HL-60 (cell line): ENCODE measurements at regions not wholly inside any gene's neighbourhood (a gene's known extent, or its start where the extent isn't known, plus 50 kb on each side); places are given as distances from the start of the nearest gene placed in this dataset.

Experiments
- DNase-seq, 2 experiments: peaks; one replicate each; pipeline ENCODE4 v3.0.0-alpha.2; 2010 to 2020; ENCODE audit warnings: low read depth in 1 of 2, low spot score in 1 of 2
- H3K27ac ChIP-seq: fragments of 250-450 bp; sonication (Bioruptor Pico); replicated peaks from 2 replicates; pipeline ENCODE4 v1.5.1; 2020; ENCODE audit warnings: mild to moderate bottlenecking, moderate library complexity
- H3K27me3 ChIP-seq: fragments of 250-450 bp; sonication (Bioruptor Pico); 2 replicates; pipeline ENCODE4 v1.5.1; 2021; ENCODE audit warnings: mild to moderate bottlenecking, moderate library complexity; ENCODE audit not compliant: insufficient read depth, poor library complexity, severe bottlenecking
- H3K4me3 ChIP-seq: replicated peaks from 2 replicates; pipeline ENCODE4 v1.5.1; 2011; ENCODE audit warnings: mild to moderate bottlenecking, control low read depth, low read length; ENCODE audit not compliant: insufficient read depth
- GABPA ChIP-seq: IDR thresholded peaks from 2 replicates; pipeline ENCODE4 v1.6.1; 2012; ENCODE audit warnings: low read depth
- POLR2AphosphoS5 ChIP-seq: IDR thresholded peaks from 2 replicates; pipeline ENCODE4 v1.6.1; 2012; ENCODE audit warnings: low read depth
- SPI1 ChIP-seq: IDR thresholded peaks from 2 replicates; pipeline ENCODE4 v1.6.1; 2012; ENCODE audit warnings: low read depth, mild to moderate bottlenecking, borderline replicate concordance
- TF ChIP-seq, protein P1 (sequence below): IDR thresholded peaks from 2 replicates; pipeline ENCODE4 v1.6.1; 2012; ENCODE audit warnings: low read depth; ENCODE audit not compliant: insufficient replicate concordance
- TF ChIP-seq, protein P2 (sequence below): IDR thresholded peaks from one replicate; pipeline ENCODE4 v1.5.1; 2011; ENCODE audit warnings: low read length, control low read depth, inconsistent platforms; ENCODE audit not compliant: insufficient read depth

DNA sequence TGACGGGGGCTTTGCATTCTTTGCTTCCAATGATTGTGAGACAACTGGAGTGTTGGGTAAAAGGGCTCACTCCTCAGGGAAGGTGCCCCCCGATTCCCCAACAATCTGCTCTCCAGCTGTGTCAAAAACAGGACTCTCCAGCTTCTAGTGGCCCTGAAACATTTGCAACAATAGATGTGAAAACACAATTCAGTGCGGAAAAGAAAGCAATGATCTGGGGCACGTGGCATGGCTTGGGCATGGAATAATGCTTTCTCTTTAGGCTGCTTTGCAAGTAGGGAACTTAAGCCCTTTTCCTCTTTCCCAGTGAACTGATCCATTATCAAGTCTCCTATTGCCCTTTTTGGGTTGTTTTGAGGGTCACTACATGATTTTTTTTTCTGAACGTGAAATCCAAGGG lies 239.9 kb downstream of the C4orf33 start:
- no peak for DNase-seq
- TF ChIP-seq SPI1 (no peak), POLR2AphosphoS5 (no peak), GABPA (no peak)
- TF ChIP-seq, protein P1, sequence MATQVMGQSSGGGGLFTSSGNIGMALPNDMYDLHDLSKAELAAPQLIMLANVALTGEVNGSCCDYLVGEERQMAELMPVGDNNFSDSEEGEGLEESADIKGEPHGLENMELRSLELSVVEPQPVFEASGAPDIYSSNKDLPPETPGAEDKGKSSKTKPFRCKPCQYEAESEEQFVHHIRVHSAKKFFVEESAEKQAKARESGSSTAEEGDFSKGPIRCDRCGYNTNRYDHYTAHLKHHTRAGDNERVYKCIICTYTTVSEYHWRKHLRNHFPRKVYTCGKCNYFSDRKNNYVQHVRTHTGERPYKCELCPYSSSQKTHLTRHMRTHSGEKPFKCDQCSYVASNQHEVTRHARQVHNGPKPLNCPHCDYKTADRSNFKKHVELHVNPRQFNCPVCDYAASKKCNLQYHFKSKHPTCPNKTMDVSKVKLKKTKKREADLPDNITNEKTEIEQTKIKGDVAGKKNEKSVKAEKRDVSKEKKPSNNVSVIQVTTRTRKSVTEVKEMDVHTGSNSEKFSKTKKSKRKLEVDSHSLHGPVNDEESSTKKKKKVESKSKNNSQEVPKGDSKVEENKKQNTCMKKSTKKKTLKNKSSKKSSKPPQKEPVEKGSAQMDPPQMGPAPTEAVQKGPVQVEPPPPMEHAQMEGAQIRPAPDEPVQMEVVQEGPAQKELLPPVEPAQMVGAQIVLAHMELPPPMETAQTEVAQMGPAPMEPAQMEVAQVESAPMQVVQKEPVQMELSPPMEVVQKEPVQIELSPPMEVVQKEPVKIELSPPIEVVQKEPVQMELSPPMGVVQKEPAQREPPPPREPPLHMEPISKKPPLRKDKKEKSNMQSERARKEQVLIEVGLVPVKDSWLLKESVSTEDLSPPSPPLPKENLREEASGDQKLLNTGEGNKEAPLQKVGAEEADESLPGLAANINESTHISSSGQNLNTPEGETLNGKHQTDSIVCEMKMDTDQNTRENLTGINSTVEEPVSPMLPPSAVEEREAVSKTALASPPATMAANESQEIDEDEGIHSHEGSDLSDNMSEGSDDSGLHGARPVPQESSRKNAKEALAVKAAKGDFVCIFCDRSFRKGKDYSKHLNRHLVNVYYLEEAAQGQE, result no peak
- TF ChIP-seq, protein P2, sequence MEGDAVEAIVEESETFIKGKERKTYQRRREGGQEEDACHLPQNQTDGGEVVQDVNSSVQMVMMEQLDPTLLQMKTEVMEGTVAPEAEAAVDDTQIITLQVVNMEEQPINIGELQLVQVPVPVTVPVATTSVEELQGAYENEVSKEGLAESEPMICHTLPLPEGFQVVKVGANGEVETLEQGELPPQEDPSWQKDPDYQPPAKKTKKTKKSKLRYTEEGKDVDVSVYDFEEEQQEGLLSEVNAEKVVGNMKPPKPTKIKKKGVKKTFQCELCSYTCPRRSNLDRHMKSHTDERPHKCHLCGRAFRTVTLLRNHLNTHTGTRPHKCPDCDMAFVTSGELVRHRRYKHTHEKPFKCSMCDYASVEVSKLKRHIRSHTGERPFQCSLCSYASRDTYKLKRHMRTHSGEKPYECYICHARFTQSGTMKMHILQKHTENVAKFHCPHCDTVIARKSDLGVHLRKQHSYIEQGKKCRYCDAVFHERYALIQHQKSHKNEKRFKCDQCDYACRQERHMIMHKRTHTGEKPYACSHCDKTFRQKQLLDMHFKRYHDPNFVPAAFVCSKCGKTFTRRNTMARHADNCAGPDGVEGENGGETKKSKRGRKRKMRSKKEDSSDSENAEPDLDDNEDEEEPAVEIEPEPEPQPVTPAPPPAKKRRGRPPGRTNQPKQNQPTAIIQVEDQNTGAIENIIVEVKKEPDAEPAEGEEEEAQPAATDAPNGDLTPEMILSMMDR, result no peak
- Histone ChIP-seq H3K4me3 (no peak overlapping the region), H3K27ac (no peak overlapping the region), H3K27me3 (no peaks in the 10 kb centered on the region)

DNA sequence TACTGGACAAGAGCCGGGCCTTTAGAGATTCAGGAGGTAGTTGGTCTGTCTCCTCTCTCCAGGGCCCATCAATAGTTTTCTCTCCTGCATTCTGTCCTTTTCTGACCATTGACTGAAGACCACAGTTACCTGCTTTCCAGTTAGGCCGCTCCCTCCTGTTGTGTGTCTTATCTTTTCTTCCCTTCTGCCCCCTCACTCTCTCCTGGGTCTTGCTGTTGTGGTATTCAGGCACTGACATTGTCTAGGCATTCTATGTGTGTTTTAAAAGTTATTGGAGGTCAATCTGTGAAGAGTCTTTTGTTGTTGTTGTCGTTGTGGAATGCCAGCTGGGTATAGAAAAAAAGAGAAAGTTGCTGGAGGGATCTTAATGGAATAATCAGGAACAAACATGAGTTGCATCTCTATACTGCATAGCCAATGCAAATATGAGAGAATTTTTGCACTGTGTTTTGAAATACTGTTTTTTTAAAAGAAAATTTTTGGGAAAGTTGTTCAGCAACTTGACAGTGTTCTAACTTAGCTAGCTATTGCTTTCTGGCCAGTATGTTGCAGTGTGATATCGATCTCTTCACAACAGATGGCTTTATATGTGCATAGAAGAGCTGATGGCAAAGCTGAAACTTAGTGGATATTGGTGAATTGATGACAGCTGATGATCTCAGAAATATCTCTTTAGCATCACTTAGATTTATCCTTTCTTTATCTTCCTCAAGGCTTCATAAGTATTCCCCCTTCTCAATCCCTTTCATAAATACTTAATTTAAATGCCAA lies 240.7 kb downstream of the C4orf33 start:
- no peak for TF ChIP-seq POLR2AphosphoS5
- TF ChIP-seq GABPA, result no peak
- TF ChIP-seq SPI1, result no peak
- TF ChIP-seq, protein P2, result no peak
- TF ChIP-seq, protein P1, result no peak
- no peak for DNase-seq

DNA sequence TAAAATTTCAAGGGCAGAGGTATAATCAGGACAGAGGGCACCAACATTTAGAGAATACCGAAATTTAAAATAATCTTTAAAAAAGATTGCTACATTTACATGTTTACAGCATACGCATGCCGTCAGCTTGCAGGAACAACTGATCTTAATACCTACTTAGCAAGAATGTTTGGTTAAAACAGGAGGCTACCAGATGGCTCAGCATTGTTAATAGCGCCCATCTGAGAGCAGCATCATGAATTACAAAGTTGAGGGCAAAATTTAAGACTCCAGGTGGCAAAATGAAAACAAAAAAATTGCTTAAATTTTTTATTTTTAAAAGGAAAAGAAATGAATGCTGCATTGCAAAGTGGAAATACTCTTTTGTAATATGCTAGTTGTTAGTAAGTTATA lies 241.3 kb downstream of the C4orf33 start:
- Histone ChIP-seq H3K27me3 (no peaks in the 10 kb centered on the region), H3K4me3 (no peak overlapping the region), H3K27ac (no peak overlapping the region)
- TF ChIP-seq POLR2AphosphoS5 (no peak), SPI1 (no peak), GABPA (no peak)
- TF ChIP-seq, protein P2, result no peak
- TF ChIP-seq, protein P1, result no peak
- DNase-seq, result no peak

More for the DNA sequence above, 240.7 kb downstream of the C4orf33 start:
- H3K4me3 ChIP-seq, result no peak overlapping the region
- H3K27ac ChIP-seq, result no peak overlapping the region
- H3K27me3 ChIP-seq, result no peaks in the 10 kb centered on the region
